Endothelial cell of umbilical vein (primary cell): ENCODE measurements at regions not wholly inside any gene's neighbourhood (a gene's known extent, or its start where the extent isn't known, plus 50 kb on each side); places are given as distances from the start of the nearest gene placed in this dataset.
"Not testable (repeated sequence)": the region's sequence is repeated elsewhere in the genome, so short reads cannot be mapped to it uniquely, and the experiment has no call there.

Experiments used
- BruUV-seq: library from RNA; stranded (reverse); fragments of 400-500 nt; replicated peaks from 2 replicates; lab custom pipeline; 2021; lab: Mats Ljungman, UMichigan
- CTCF ChIA-PET: fragments of 300-600, 350-600 bp; sonication (Branson Sonifier 250); formaldehyde crosslinking; loops from one replicate; lab custom pipeline; 2021; ENCODE audit warnings: antibody characterized with exemption, inconsistent platforms; lab: Charles Lee
- POLR2A ChIA-PET: fragments of 300-600, 350-600 bp; sonication (Branson Sonifier 250); formaldehyde crosslinking; loops from one replicate; lab custom pipeline; 2021; ENCODE audit warnings: antibody characterized with exemption, inconsistent platforms; lab: Charles Lee
- DNase-seq: peaks from one replicate; pipeline ENCODE4 v3.0.0-alpha.2; 2011; ENCODE audit warnings: low read depth, low spot score
- FAIRE-seq: peaks from 2 replicates; lab custom pipeline; 2011; peaks lifted over from hg19 to GRCh38; lab: Jason Lieb, UNC
- H2AFZ ChIP-seq: 2 replicates; pipeline ENCODE4 v1.6.0; 2012; ENCODE audit warnings: low read depth, low read length, control low read depth, inconsistent platforms
- H3K27ac ChIP-seq: 2 replicates; pipeline ENCODE4 v1.5.1; 2011; ENCODE audit warnings: low read depth, mild to moderate bottlenecking, control low read depth, low read length, moderate library complexity; ENCODE audit not compliant: insufficient read depth
- H3K27me3 ChIP-seq, 2 experiments: 2 replicates each; pipeline versions ENCODE4 v1.6.0 to v1.6.1; 2011; ENCODE audit warnings: low read length in 2 of 2, mixed read lengths in 1 of 2; ENCODE audit not compliant: control insufficient read depth in 2 of 2, insufficient read depth in 2 of 2
- H3K36me3 ChIP-seq, 2 experiments: 2 replicates in 1 of 2; 3 replicates in 1 of 2; pipeline ENCODE4 v1.5.1; 2011; ENCODE audit warnings: low read length in 2 of 2, mild to moderate bottlenecking in 1 of 2, moderate library complexity in 1 of 2; ENCODE audit not compliant: control insufficient read depth in 2 of 2, insufficient read depth in 2 of 2; ENCODE audit errors: extremely low read depth in 1 of 2
- H3K4me1 ChIP-seq: 3 replicates; pipeline ENCODE4 v1.5.1; 2011; ENCODE audit warnings: mild to moderate bottlenecking, low read length; ENCODE audit not compliant: control insufficient read depth, insufficient read depth; ENCODE audit errors: extremely low read depth
- H3K4me2 ChIP-seq: 2 replicates; pipeline ENCODE4 v1.6.1; 2011; ENCODE audit warnings: low read length, control low read depth, mixed read lengths; ENCODE audit not compliant: insufficient read depth
- H3K4me3 ChIP-seq, 3 experiments: fragments of 200-600 bp in 1 of 3; sonication (generic), shearing (Covaris generic) in 1 of 3; replicated peaks in 1 of 3; 2 replicates each; pipeline ENCODE4 v1.5.1; 2011 to 2016; ENCODE audit warnings: control low read depth in 3 of 3, low read length in 3 of 3, mild to moderate bottlenecking in 2 of 3, inconsistent platforms in 1 of 3, low read depth in 1 of 3, moderate library complexity in 1 of 3; ENCODE audit not compliant: insufficient read depth in 1 of 3
- H3K79me2 ChIP-seq: 2 replicates; pipeline ENCODE4 v1.6.0; 2012; ENCODE audit warnings: low read length, inconsistent platforms; ENCODE audit not compliant: control insufficient read depth, insufficient read depth
- H3K9ac ChIP-seq: replicated peaks from 2 replicates; pipeline ENCODE3; 2011; ENCODE audit warnings: low read length, control low read depth; ENCODE audit not compliant: insufficient read depth; ENCODE audit errors: extremely low read depth
- H3K9me1 ChIP-seq: replicated peaks from 3 replicates; pipeline ENCODE4 v1.6.0; 2011; ENCODE audit warnings: mild to moderate bottlenecking, low read length; ENCODE audit not compliant: control insufficient read depth, insufficient read depth; ENCODE audit errors: extremely low read depth
- H3K9me3 ChIP-seq: replicated peaks from 2 replicates; pipeline ENCODE4 v1.5.1; 2012; ENCODE audit warnings: low read length, inconsistent platforms; ENCODE audit not compliant: control insufficient read depth, insufficient read depth
- H4K20me1 ChIP-seq: replicated peaks from 2 replicates; pipeline ENCODE3; 2011; ENCODE audit warnings: mild to moderate bottlenecking, low read length; ENCODE audit not compliant: control insufficient read depth, insufficient read depth; ENCODE audit errors: extremely low read depth
- dilution Hi-C: fragments of 300-500 bp; cut with MboI; formaldehyde crosslinking; loops from one replicate; pipeline ENCODE4 v1.15.0; 2019; ENCODE audit warnings: low sequenced_read_pairs; ENCODE audit not compliant: extremely low pct_ligation_motif_present
- intact Hi-C: fragments of 100-400 bp; cut with micrococcal nuclease; formaldehyde crosslinking; loops from one replicate; pipeline ENCODE4 v1.10.0; 2022

DNA sequence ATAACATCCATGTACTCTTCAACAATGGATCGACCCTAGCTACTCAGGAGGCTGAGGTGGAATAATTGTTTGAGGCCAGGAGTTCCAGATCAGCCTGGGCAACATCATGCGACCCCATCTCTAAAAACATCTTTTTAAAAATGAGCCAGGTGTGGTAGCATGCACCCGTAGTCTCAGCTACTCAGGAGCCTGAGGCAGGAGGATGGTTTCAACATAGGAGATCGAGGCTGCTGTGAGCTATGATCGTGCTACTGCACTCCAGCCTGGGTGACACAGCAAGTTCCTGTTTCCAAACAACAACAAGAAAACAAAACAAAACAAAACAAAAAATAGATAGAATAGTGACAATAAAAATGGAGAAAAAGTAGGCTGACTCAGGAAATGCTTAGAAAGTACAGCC, 138.3 kb downstream of the POTEM start:
- H3K4me1 ChIP-seq, dilution Hi-C loops, H3K9ac ChIP-seq, H3K9me1 ChIP-seq, H4K20me1 ChIP-seq, H3K36me3 ChIP-seq, POLR2A ChIA-PET, H3K27ac ChIP-seq, CTCF ChIA-PET, DNase-seq, intact Hi-C loops, H3K27me3 ChIP-seq, H3K79me2 ChIP-seq, H2AFZ ChIP-seq, BruUV-seq, FAIRE-seq, H3K4me2 ChIP-seq, H3K4me3 ChIP-seq, H3K9me3 ChIP-seq: not testable (repeated sequence)

DNA sequence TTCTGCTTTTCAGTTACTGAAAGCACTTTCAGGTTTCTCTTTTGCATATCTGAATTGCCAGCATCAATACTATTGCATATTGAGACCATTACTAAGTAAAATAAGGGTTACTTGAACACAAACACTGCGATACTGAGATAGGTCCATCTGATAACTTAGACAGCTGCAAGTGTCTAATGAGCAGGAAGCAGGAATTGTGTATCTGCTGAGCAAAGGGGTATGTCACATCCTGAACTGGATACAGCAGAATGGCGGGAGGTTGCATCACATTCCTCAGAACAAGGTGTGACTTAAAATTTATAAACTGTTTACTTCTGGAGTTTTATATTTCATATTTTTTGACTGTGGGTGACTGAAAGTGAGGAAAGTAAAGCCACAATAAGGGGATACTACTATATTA, 142.7 kb downstream of the POTEM start:
- intact Hi-C loops, result not testable (repeated sequence)

DNA sequence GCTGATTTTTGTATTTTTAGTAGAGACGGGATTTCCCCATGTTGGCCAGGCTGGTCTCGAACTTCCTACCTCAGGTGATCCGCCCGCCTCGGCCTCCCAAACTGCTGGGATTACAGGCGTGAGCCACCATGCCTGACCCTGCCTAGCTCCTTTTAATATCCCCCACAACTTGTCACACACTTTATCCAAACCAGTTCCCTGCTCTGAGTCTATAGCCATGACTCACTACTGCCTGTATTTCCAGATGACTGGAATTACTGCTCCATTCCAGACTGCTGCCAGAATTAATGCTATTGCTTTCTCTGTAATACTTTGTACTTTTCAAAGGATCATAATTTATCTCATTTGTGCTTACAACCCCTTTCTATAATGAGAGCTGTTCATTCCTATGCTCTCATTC, 153.1 kb downstream of the POTEM start:
- H3K4me1 ChIP-seq, H3K27me3 ChIP-seq, H3K9me3 ChIP-seq, CTCF ChIA-PET, H4K20me1 ChIP-seq, H3K27ac ChIP-seq, H2AFZ ChIP-seq, H3K36me3 ChIP-seq, DNase-seq, H3K4me3 ChIP-seq, H3K9me1 ChIP-seq, H3K79me2 ChIP-seq, intact Hi-C loops, FAIRE-seq, H3K9ac ChIP-seq, BruUV-seq, dilution Hi-C loops, H3K4me2 ChIP-seq, POLR2A ChIA-PET: not testable (repeated sequence)

More for the DNA sequence above, 142.7 kb downstream of the POTEM start:
- H3K4me3 ChIP-seq, CTCF ChIA-PET, H3K36me3 ChIP-seq, H3K79me2 ChIP-seq, POLR2A ChIA-PET, DNase-seq, FAIRE-seq, H3K27ac ChIP-seq, dilution Hi-C loops, H2AFZ ChIP-seq, H3K9me1 ChIP-seq, BruUV-seq, H3K9ac ChIP-seq, H3K4me1 ChIP-seq, H3K4me2 ChIP-seq, H3K27me3 ChIP-seq, H3K9me3 ChIP-seq, H4K20me1 ChIP-seq: not testable (repeated sequence)

GRCh38 chr14:19126269-19127051, 159.2 kb downstream of the POTEM start:
- CTCF ChIA-PET, H2AFZ ChIP-seq, H3K27me3 ChIP-seq, FAIRE-seq, H3K9me1 ChIP-seq, H3K36me3 ChIP-seq, H3K4me2 ChIP-seq, DNase-seq, H3K79me2 ChIP-seq, intact Hi-C loops, H3K9me3 ChIP-seq, H4K20me1 ChIP-seq, H3K4me1 ChIP-seq, H3K9ac ChIP-seq, dilution Hi-C loops, POLR2A ChIA-PET, H3K4me3 ChIP-seq, H3K27ac ChIP-seq, BruUV-seq: not testable (repeated sequence)
